ENCODE measurements at regions not wholly inside any gene's neighbourhood (a gene's known extent, or its start where the extent isn't known, plus 50 kb on each side); places are given as distances from the start of the nearest gene placed in this dataset.
"Not testable (repeated sequence)": the region's sequence is repeated elsewhere in the genome, so short reads cannot be mapped to it uniquely, and the experiment has no call there.

DNA sequence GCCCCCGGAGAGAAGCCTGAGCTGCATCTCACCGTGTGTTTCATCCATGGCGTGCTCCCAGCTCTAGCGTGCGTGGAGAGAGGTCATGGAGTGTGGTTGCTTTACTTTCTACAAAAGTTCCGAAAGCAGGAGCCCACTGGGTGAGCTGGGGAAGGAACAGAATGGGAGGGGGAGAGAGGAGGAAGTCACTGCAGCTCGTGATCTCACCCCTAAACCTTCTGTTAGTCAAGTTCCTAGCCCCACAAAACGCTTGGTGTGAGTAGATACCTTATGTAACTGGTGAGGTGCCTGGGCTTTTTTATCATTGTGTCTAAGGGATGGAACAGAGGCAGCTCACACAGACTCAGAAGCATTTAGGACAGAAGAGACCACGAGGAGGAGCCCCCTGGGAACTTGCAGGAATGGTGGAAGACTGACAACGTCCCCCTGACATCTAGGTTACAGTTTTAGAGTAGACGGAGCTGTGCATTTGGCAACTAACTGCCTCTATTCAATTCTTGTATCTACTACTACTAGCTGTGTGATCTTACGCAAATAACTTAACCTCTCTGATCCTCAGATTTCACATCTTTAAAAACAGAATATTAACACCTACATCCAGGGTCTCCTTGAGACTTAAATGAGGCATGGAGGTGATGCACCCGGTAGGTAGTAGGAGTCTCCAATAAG lies 123.3 kb downstream of the ARL4C start:
- DNase-seq: no peak

DNA sequence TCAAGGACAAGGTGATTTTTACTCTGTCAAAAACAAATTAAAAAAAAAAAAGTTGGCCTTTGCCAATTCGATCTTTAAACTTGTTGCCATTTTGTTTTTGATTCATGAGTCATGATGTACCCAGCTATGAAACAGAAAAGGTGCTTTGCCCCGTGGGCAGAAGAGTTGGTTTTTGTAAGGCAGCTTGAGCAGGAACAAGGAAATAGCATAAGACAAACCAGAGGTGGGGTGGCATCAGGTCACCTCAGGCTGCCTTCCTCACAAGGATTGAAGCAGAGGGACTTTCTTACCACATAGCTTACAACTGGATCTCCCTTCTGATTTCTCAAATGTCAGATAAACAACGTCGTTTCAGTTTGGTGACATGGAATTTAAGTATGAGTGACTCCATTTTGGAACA lies 123.8 kb downstream of the ARL4C start:
- DNase-seq: no peak

DNA sequence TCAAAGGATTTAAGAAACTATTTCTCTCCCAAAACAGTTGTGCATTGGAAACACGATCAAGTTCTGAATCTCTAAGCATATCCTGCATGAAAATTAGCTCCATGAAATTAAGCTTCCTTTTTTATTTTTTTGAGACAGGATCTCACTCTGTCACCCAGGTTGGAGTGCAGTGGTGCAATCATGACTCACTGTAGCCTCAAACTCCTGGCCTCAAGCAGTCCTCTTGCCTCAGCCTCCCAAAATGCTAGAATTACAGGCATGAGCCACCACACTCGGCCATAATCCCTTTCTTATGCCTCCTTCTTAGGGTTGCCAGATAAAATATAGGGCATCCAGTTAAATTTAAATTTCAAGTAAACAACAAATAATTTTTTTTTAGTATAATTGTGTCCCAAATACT lies 124.4 kb downstream of the ARL4C start:
- DNase-seq: no peak

DNA sequence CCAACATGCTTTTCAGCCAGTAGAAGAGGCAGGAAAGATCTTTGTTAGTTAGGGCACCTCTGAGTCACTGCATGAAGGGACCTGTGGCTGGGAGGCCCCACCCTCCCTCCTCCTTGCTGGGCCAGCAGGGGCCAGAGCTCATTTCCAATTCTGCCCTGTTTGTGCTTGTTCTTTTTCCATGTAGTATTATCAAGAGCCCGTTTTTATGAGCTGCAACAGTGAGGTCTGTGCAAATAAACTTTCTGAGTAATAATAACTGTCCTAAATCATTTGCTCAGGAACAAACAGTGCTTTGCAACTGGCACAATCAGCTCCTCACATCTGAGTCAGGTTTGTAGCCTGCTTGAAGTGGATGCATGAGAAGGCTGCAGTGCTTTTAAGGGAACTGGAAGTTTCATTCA lies 128.0 kb downstream of the ARL4C start:
- DNase-seq: no peak

DNA sequence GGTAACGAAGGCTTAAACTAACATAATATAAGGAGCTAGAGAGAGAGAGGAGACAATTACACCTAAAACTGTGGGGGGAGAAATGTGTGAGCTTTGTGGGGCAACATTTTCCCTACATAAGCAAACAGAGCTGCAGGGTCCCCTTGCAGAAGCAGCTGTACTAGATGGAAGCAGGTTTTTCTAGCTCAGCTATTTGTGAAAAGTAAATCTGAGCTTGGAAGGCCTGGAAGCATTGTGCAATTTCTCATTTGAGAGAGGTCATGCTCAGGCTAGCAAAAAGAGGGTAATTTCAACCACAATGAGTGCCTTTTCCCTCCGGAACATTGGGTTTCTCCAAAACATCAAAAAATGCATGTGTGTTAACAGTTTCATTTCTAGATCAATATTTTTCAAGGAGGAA lies 130.0 kb downstream of the ARL4C start:
- no peak for DNase-seq

DNA sequence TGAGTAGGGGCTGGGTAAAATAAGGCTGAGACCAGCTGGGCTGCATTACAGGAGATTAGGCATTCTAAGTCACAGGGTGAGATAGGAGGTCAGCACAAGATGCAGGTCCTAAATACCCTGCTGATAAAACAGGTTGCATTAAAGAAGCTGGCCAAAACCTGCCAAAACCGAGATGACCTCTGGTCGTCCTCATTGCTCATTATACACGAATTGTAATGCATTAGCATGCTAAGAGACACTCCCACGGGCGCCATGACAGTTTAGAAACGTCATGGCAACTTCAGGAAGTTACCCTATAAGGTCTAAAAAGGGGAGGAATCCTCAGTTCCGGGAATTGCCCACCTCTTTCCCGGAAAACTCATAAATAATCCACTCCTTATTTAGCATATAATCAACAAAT lies 132.2 kb downstream of the ARL4C start:
- DNase-seq: no peak

DNA sequence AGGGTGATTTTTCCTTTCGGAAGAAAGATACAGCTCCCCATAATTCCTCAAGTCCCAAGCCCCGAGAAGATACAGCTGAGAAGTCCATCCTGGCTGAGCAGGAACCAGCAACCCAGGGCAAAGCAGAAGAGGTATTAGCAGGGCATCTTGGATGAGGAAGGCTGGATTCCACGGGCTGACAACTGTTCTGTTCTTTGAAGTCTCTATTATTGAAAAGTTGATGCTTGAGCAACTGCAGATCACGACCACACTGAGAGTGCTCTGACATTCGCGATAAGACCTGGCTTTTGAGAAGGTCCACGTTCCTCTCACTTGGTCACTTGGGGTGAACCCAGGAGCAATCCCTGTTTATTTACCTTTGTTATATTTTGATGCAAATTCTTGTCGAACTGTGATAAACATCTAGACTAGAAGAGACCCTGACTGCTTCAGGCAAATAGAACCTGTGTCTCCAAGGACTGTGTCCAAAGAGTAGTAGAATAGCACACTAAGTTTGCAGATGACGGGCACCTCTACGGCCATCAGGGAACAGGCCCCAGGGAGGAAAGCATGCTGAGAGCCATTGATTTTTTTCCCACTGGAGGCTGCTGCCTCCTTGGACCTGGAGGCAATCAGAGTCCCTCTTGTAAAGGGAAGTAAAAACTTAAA lies 133.1 kb downstream of the ARL4C start:
- no peak for DNase-seq

DNA sequence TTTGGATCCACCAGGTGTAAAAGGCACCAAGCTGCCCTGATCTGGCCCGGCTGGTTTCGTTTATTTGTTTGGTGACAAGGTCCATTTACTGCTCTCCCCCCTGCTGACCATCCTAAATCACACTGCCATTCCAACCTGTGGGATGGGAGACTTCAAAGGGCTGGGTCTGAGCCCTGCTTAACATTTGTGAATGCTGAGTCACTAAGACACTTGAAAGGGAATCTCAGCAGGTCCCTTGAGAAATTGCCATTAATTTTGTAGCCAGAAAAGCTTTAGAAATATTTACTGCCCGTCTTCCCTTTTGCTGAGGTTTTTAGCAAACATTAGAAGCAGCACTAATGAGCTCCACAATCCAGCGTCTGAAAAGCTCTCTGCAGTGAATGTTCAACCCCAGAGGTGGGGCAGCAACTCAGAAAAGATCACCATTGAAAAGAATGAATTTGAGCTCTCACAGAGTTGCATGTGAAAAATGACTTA lies 133.8 kb downstream of the ARL4C start:
- DNase-seq: no peak

DNA sequence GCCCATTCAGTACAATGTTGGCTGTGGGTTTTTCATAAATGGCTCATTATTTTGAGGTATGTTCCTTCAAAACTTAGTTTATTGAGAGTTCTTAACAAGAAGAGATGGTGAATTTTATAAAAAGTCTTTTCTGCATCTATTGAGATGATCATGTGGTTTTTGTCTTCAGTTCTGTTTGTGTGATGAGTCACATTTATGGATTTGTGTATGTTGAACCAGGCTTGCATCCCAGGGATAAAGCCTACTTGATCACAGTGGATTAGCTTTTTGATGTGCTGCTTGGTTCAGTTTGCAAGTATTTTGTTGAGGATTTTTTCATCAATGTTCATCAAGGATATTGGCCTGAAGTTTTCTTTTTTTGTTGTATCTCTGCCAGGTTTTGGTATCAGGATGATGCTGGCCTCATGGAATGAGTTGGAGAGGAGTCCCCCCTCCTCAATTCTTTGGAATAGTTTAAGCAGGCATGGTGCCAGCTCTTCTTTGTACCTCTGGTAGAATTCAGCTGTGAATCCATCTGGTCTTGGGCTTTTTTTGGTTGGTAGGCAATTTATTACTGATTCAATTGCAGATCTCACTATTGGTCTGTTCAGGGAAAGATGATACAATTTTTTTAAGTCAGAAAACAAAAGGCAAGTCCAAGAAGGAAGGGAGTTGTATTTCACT lies 136.4 kb downstream of the ARL4C start:
- DNase-seq: not testable (repeated sequence)

DNA sequence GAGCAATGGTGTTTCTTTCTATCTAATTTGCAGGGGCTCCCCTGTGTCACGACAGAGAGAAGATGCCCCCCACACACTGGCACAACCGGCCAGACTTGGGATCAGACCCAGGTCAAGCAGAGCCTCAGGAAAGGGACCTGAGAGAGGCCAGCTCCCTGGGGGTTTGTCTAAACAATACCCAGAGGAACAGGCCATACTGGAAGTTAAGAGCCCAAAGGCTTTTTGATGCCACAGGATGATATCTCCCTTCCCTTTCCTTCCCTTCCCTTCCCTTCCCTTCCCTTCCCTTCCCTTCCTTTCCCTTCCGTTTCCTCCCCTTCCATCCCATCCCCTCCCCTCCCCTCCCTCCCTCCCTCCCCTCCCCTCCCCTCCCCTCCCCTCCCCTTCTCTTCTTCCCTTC lies 139.2 kb downstream of the ARL4C start:
- DNase-seq: no peak

DNA sequence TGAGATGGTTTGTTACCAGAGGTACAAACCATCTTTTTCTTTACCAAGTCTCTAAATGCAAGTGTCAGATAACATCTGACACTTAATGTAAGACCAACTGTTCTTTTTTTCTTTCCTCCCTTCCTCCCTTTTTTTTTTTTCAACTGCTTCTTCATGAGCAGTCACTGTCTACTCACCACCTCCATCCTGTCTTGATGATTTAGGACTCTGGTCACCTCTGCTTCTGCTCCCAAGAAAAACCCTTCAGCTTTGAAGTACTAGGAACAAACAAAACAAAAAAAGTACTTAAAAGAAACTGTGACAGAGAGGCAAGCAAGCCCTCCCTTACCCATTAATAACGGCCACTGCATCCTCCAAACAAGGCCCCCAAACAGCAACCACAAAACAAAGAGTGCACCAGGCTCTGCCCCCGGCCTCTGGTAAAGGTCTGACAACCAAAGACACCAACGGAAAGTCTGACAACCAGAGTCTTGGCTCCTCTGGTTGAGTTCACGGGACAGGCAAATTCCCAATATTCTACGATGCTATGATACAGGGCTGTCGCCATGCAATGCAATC lies 141.0 kb downstream of the ARL4C start:
- no peak for DNase-seq

DNA sequence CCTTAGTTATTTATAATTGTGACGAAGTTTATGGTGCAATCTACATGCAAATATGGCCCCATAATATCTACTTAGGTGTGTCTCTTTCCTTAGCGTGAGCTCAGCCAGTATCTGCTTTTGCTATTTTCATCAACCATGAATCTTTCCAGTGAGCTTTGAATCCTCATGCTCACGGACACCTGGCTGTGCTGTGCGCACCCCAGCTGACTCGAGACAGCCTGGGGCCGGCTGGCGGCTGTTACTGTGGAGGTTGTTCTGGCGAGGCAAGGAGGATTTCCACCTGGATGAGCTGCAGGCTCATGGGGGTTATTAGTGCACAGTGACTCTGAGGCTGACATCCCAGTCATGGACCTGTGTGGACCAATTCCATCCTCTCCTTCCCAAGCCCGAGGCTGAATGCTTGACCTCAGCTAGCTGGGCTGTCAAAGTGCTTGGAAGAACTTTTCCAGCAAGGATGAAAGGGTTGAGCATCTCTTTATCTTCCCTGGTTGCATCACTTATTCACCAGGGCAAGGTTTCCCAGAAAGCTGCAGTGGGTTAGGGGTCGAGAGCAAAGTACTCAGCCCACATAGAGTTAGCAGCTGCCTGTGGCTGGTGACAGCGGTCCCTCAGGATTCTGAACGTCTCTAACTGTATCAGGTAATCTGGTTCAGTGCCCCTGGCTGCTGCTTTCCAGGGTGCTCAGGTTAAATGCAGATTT lies 141.7 kb downstream of the ARL4C start:
- no peak for DNase-seq

DNA sequence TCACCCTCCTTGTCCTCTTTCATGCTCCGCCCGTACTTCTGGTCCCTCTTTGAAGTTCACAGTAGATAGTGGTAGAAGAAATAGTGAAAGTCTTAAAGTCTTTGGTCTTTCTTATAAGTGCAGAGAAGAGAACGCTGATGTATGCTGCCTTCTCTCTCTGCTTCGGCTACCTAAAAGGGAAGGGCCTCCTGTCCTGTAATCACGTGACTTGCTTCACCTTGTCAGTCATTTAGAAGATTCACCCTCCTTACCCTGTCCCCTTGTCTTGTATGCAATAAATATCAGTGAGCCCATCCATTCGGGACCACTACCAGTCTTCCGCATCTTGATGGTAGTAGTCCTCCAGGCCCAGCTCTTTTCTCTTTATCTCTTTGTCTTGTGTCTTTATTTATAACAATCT lies 144.6 kb downstream of the ARL4C start:
- no peak for DNase-seq

DNA sequence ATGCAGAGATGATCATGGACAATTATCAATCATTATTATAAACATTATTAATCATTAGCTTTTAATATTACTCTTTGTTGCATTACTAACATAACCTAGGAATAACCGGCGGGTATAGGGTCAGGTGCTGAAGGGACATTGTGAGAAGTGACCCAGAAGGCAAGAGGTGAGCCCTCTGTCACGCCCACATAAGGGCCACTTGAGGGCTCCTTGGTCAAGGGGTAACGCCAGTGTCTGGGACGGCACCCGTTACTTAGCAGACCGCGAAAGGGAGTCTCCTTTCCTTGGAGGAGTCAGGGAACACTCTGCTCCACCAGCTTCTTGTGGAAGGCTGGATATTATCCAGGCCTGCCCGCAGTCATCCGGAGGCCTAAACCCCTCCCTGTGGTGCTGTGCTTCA lies 145.0 kb downstream of the ARL4C start:
- DNase-seq: not testable (repeated sequence)

DNA sequence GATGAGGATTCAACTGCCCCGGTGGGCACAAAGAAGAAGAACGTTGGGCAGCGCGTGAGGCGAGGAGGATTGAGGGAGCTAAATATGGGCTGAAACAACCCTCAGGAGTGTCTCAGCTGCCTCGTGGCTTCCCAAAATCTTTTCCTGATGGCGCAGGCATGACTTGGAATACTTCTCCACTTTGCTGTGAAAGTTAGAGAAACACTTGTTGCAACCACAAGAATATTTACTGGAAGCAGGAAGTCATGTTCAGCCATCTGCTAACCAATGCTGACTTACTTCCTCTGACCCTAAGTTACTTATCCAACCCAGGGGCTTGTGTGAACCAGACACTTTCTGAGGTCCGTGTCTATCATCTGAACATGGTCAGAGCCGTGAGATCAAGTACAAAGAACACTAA lies 148.8 kb downstream of the ARL4C start:
- no peak for DNase-seq

DNA sequence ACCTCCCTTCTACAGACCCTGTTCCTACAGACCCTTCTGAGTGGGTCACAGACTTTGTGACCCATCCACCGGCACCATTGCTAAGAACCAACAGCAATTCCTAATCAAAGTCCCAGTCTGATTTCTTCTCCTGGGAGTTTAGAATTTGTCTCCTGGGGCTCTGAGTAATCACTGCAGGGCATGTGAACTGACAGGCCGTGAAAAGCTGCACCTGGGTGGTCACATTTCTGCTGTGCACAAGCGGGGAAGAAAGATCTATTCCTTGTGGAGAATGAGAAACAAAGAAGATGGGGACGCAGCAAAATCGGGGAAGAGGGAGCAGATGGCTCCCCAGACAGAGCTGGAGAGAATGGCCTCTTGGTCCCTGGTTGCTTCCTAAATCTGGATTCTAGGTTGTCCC lies 151.0 kb downstream of the ARL4C start:
- no peak for DNase-seq

DNA sequence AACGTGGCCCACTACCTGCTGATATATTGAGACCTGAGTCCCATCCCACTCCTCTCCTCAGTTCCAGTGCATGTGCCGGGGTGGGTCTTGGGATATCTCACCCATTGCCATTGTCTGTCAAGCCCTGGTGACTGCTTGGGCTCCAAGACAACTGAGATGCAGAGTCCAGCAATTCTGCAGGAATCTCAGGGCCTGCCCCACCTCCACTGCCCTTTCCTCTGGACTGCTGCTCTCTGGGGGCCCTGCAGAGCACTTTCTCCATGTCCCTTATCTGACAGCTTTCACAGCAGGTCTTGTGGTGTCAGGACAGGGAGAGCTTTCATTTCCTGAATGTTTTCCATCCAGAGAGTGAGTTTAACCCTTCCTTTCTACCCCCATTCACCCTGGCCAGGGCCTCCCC lies 152.9 kb downstream of the ARL4C start:
- no peak for DNase-seq

DNA sequence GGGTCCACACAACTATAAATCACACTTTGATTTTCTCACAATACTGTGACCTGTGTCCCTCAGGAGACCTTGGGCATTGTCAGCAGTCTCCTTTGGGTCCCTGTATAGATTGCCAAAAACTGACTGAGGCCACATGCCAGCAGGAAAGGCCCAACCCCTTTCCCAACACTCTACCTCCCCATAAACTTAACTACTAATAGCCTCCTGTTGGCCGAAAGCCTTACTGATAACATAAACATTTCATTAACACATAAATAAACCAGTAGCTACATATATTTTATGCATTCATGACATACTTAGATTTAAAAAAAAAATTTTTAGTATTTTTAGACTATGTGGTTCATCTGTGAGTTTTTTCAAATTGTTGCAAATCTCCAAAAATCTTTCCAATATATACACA lies 153.5 kb downstream of the ARL4C start:
- DNase-seq: no peak

DNA sequence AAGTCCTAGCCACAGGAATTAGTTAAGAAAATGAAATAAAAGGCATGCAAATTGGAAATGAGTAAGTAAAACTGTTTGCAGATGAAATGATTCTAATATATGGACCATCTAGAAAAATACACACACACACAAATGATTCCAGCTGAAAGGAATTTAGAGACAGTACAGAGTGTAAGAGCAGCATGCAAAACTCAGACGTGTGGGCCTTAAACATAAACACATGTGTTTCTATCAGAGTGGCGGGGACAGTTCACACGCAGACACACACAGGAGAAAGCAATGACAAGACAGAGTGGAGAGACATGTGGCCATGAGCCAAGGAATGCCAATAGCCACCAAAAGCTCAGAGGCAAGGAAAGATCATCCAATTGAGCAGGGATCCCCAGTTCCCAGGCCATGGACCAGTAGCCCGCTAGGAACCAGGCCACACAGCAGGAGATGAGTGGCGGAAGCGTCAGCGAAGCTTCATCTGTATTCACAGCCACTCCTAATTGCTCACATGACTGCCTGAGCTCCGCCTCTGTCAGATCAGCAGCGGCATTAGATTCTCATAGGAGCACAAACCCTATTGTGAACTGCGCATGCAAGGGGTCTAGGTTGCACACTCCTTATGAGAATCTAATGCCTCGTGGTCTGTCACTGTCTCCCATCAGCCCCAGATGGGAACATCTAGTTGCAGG lies 155.4 kb downstream of the ARL4C start:
- no peak for DNase-seq

DNA sequence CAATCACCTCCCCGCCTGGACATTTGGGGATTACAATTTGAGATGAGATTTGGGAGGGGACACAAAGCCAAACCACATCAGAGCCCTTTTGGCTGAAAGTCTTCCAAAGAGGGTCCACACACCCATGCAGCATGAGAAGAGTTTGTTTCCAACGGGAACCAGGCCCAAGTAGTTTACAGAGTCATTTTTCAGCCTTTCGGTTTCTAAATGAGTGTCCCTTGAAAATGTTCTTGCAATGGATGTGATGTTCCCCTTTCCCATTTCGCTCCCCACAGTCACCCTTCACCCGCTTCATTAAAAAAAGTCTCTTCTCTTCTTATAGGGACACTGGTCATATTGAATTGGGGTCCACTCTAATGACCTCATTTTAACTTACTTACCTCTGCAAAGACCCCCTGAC lies 157.4 kb downstream of the ARL4C start:
- no peak for DNase-seq

DNA sequence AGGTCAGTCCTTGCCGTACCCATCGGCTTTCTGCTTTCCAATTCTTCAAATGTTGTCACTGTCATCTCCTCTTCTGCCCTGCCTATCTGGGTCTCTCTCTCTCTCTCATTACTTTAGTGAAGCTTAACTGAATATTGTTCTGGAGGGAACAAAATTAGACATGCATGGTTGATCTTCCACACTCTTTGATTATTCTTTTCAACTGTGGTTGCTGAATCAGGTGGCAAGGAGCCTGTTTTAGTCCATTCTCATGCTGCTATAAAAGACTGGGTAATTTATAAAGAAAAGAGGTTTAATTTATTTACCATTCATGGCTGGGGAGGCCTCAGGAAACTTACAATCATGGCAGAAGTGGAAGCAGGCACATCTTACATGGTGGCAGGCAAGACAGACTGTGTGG lies 157.9 kb downstream of the ARL4C start:
- DNase-seq: no peak

DNA sequence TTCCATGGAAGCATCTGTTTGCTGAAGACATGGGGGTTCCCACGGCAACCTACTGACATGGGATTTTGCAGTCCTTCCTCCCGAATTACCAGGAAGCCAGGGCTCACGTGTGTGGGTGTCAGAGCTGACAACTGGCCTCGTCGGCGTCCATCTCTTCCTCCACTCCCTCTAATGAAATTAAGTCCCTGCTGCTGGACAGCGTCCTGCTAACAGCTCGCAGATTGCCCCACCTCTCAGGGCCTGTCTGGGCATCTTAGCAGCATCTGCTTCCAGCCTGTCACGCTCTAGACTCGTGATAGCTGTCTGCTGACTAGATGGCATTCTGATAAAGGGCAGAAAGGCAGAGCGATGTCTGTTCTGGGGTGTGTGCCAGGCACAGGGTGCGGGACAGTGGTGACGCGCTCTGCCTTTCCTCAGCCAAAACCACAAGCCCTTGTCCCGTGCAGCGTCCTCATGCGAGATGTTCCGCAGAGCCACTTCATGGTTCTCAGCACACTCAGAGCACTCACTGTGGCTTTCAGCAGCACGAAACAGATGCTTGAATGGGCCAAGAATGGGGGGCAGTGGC lies 161.1 kb downstream of the ARL4C start:
- no peak for DNase-seq

DNA sequence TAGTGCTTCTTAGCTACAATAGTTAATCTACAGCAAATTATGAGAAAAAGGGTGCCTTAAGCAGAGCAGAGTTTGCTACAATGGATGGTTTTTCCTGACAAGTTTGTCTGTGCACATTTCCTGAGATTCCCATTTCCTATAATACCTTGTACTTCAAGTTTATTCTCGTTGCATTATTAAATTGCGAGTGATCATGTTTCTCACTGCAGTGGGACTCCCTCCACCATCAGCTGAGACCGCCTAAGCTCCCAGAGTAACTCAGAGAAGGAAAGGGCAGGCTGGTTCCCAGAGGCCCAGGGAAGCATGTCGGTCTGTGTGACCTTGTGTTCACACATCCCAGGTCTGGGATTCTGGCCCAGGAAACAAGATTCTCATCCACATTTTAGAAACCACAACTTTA lies 162.1 kb downstream of the ARL4C start:
- DNase-seq: no peak

All from SW 1271 (cell line).